Kidney (tissue), 13 donors: ENCODE measurements at regions not wholly inside any gene's neighbourhood (a gene's known extent, or its start where the extent isn't known, plus 50 kb on each side); places are given as distances from the start of the nearest gene placed in this dataset.

Experiments
- DNase-seq, 5 donors: peaks; one replicate each; pipeline ENCODE4 v3.0.0-alpha.2; 2013 to 2020
- FAIRE-seq: peaks from 2 replicates; lab custom pipeline; 2012; peaks lifted over from hg19 to GRCh38; lab: Jason Lieb, UNC
- H3K27ac ChIP-seq, 2 donors: one replicate each; pipeline ENCODE4 v1.7.0; 2013; ENCODE audit warnings: low read depth in 2 of 2, low read length in 2 of 2, inconsistent platforms in 1 of 2
- H3K27me3 ChIP-seq: one replicate; pipeline ENCODE4 v1.7.1; 2013; ENCODE audit warnings: low read length, inconsistent platforms; ENCODE audit not compliant: control insufficient read depth, insufficient read depth
- H3K36me3 ChIP-seq, 3 donors: one replicate each; pipeline versions ENCODE4 v1.7.0 to v1.7.1; 2013; ENCODE audit warnings: low read length in 3 of 3, control low read depth in 1 of 3, inconsistent platforms in 1 of 3; ENCODE audit not compliant: insufficient read depth in 3 of 3, control insufficient read depth in 2 of 3
- H3K4me1 ChIP-seq, 3 donors: one replicate each; pipeline versions ENCODE4 v1.7.0 to v1.7.1; 2013; ENCODE audit warnings: low read length in 3 of 3, inconsistent platforms in 1 of 3, low read depth in 1 of 3; ENCODE audit not compliant: control insufficient read depth in 2 of 3, insufficient read depth in 2 of 3
- H3K4me3 ChIP-seq, 3 donors: one replicate each; pipeline versions ENCODE4 v1.7.0 to v1.8.1; 2013; ENCODE audit warnings: low read length in 3 of 3, control low read depth in 1 of 3, inconsistent platforms in 1 of 3
- H3K9ac ChIP-seq, 3 donors: one replicate each; pipeline versions ENCODE4 v1.7.0 to v1.7.1; 2013; ENCODE audit warnings: low read length in 3 of 3, control low read depth in 1 of 3, inconsistent platforms in 1 of 3
- H3K9me3 ChIP-seq, 3 donors: one replicate each; pipeline versions ENCODE4 v1.7.0 to v1.7.1; 2013; ENCODE audit warnings: low read length in 3 of 3, control low read depth in 1 of 3, inconsistent platforms in 1 of 3; ENCODE audit not compliant: control insufficient read depth in 2 of 3, insufficient read depth in 1 of 3
- intact Hi-C: fragments of 100-400 bp; cut with DNase I; formaldehyde crosslinking; loops from one replicate; pipeline ENCODE4 v1.11.1; 2022
- TF ChIP-seq, protein P1 (sequence below): IDR thresholded peaks from 3 replicates; pipeline ENCODE4 v1.5.1; 2012; ENCODE audit warnings: mild to moderate bottlenecking, moderate library complexity, borderline replicate concordance; ENCODE audit not compliant: insufficient read depth; ENCODE audit errors: extremely low read depth
- donor health status: control.
- donor health status: control.
- donor health status: control.
- donor health status: control.
- donor health status: control.
- donor health status: DM: yes; HTN: yes; CAD: no.
- donor health status: Normal renal cell carcinoma (clear cell type).

DNA sequence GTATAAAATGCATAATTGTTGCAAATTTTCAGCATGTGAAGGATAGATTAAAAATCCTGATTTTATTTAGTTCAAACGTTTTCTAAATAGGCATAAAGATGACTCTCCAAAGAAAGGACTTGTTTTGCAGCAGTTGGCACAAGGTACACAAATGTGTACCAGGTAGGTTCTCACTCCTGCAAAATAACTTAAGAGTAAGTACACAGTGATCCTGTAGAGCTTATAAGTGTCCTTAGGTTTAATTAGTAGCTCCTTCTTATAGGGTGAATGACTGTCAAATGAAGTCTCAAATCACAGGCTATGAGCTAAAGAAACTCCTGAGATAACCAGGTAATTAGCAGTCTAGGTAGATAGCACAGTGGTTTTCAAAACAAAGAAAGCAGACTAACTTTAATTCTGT is 330.6 kb upstream of the MDGA2 start:
- Histone ChIP-seq H3K4me1 (no peaks in the 10 kb centered on the region), H3K27ac (no peak overlapping the region), H3K27me3 (no peaks in the 10 kb centered on the region), H3K9me3 (no peaks in the 10 kb centered on the region), H3K4me3 (no peak overlapping the region), H3K36me3 (no peaks in the 10 kb centered on the region), H3K9ac (no peak overlapping the region)
- FAIRE-seq, result no peak
- no peak for DNase-seq
- intact Hi-C loops, result no loop called here
- TF ChIP-seq, protein P1, sequence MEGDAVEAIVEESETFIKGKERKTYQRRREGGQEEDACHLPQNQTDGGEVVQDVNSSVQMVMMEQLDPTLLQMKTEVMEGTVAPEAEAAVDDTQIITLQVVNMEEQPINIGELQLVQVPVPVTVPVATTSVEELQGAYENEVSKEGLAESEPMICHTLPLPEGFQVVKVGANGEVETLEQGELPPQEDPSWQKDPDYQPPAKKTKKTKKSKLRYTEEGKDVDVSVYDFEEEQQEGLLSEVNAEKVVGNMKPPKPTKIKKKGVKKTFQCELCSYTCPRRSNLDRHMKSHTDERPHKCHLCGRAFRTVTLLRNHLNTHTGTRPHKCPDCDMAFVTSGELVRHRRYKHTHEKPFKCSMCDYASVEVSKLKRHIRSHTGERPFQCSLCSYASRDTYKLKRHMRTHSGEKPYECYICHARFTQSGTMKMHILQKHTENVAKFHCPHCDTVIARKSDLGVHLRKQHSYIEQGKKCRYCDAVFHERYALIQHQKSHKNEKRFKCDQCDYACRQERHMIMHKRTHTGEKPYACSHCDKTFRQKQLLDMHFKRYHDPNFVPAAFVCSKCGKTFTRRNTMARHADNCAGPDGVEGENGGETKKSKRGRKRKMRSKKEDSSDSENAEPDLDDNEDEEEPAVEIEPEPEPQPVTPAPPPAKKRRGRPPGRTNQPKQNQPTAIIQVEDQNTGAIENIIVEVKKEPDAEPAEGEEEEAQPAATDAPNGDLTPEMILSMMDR, result no peak

DNA sequence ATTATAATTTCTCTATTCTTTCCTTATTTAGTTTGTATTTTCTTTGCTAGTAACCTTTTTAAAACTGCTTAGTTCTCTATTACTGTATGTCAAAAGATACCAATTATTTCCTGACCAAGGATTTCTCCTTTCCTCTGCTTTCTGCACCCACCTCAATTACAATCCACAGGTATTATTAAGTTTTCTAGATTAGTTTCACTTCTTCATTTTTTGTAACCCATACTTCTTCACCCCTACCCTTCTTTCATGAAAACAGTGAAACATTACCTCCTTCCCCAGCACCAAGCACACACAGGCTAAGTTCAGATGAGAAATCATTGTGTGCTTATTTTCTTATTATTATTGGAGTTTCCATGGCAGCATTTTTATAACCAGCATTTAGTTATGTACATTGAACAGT is 318.5 kb upstream of the MDGA2 start:
- TF ChIP-seq, protein P1, result no peak
- Histone ChIP-seq H3K9ac (no peak overlapping the region), H3K9me3 (no peaks in the 10 kb centered on the region), H3K27me3 (no peaks in the 10 kb centered on the region), H3K36me3 (no peaks in the 10 kb centered on the region), H3K27ac (no peak overlapping the region), H3K4me3 (no peak overlapping the region), H3K4me1 (no peaks in the 10 kb centered on the region)
- DNase-seq (no peak), FAIRE-seq (no peak)
- intact Hi-C loops, result no loop called here

DNA sequence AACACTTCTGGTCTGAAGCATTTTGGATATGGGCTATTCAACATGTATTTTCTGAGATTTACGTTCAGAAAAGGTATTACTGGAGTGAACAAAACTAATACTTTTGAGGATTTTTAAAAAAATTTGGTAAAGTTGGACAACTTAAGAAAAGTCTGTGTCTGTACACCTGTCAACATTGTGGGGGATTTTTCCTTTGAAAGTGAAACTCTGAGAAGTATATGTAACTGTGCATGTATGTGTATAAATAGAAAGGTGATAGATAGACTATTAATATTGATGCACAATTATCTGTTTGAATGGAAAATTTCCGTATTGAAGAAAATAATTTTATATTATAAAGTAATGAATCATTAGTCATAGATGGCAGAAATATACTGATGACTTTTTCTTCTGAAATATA is 312.8 kb upstream of the MDGA2 start:
- Histone ChIP-seq H3K36me3 (no peaks in the 10 kb centered on the region), H3K9ac (no peak overlapping the region), H3K27ac (no peak overlapping the region), H3K9me3 (no peaks in the 10 kb centered on the region), H3K4me3 (no peak overlapping the region), H3K27me3 (no peaks in the 10 kb centered on the region), H3K4me1 (no peaks in the 10 kb centered on the region)
- TF ChIP-seq, protein P1, result no peak
- FAIRE-seq (no peak), DNase-seq (no peak)
- intact Hi-C loops, result no loop called here

DNA sequence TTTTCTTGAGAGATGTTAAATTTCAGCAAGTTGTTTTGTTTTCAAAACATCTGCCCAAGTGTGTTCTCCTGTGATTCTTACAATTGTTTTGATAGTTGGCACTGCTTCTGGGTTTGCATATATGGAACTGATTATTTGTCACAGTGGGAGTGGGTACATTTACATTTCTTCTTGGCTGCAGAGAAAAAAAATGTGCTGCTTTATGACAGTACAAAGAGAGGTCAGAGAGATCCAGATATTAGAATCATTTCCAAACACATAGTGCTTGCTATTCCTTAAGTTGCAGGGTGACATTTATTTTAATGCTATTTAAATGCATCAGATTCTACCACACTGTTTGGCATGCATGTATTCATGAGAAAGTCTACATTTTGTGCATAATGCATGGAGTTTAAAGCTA is 303.5 kb upstream of the MDGA2 start:
- DNase-seq, result no peak
- TF ChIP-seq, protein P1, result no peak
- no peak overlapping the region for H3K27ac ChIP-seq
- no peaks in the 10 kb centered on the region for H3K9me3 ChIP-seq
- FAIRE-seq, result no peak
- no peaks in the 10 kb centered on the region for H3K4me1 ChIP-seq
- H3K9ac ChIP-seq, result no peak overlapping the region
- no peaks in the 10 kb centered on the region for H3K27me3 ChIP-seq
- intact Hi-C loops, result no loop called here
- H3K36me3 ChIP-seq, result no peaks in the 10 kb centered on the region
- H3K4me3 ChIP-seq, result no peak overlapping the region
